Activated CD4-positive, alpha-beta T cell treated with anti-CD3 and anti-CD28 coated beads, Interleukin-2, Interleukin-6, amounts not matched to agents 100 ng/mL and 50 ng/mL, durations not matched to agents 16 hours and 8 hours (primary cell): ENCODE measurements at regions not wholly inside any gene's neighbourhood (a gene's known extent, or its start where the extent isn't known, plus 50 kb on each side); places are given as distances from the start of the nearest gene placed in this dataset.

Source experiments
- DNase-seq: peaks from one replicate; pipeline ENCODE4 v3.0.0-alpha.2; 2020

DNA sequence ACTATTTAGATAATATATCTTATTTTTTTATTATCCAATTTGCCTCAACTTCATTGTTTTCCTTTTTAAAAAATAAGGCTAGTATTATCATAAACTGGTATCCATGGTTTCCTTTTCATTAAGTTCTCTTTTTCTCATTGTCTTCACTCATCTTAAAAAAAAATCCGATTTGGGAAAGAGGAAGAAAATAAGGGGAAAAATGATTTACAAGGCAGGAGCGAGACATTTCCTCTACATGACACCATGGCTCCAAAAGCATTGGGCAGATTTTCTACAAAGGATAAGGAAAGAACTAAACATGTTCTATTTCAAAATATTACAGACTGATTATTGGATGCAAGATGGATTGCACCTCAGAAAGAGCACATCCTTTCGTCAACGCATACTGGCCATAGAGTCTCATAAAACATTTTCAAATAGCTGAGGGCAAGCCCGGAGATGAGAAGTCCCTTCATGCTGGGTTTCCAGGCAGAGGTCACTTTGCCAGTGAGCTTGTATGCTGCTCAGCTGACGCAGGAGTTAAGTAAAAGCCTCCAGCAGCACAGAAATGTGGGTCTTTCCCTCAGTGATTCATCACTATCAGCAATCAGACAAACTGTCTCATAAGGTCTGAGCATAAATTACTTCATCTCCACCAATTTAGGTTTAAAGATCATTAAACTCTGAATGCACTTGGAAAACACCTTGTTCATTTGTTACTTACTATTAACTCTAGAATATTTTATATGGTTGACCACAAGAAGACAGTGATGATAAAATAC lies 129.0 kb upstream of the TNFAIP3 start:
- DNase-seq = no peak

DNA sequence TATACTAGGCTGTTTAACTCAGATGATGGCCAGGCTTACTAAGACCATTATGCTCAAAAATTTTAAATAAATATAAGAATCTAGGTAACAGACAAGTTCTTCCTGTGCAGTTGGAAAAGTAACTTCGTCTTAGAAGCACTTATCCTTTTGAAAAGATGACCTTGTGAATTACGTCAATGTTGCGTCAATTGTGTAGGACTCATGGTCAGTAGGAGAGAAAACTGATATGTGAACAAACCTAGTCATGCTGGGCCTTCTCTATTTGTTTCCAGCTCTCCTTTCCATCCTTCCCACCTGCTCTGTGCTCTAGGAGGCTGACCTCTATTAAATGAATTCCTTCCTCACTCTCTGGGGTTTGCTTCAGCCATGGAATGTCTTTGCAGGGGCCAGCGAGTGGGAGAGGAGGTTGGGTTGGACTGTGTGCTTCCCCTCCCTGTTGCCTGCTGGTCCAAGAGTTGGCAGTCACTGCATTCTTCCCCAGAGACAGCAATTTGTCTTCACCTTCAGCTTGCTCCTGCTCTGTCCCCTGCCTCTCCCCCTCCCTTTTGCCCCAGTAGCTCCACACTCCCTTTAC lies 128.0 kb upstream of the TNFAIP3 start:
- no peak for DNase-seq

GRCh38 chr6:137739544-137739943 lies 127.5 kb upstream of the TNFAIP3 start:
- DNase-seq = no peak

GRCh38 chr6:137740091-137740755 lies 126.8 kb upstream of the TNFAIP3 start:
- DNase-seq = no peak

DNA sequence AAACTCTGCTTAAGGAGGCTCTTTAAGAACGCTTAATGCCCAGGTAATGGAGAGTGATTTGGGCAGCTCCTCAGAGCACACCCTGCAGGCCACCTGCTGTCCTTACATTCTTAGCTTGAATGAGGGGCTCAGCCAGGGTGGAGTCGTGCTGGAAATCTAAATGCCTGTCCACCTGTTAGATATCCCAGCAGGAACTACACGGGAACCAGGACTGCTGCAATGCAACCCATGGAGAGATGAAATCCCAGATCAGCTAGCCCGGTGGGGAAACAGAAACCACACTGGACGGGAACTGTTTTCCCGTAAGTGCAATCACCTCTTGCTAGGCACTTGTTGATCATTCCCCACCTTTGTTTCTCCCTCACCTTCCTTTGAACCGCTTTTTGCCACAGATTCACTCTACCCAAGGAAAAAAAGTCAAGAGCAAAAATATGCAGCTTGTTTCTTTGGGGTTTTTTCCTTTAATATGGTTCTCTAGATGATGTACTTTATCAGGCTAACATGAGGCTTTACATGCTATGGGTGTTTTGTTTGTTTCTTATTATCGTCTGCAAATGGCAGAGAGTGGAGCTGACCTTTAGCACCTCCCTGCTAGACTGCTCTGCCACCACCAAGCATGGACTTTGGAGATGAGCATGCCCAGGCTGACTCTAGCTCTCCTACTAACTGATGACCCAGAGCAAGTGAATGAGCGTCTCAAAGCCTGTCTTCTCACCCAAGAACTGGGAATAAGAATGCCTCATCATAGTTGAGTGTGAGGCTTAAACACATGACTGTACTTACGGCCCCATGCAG lies 125.9 kb upstream of the TNFAIP3 start:
- no peak for DNase-seq

- no peak for DNase-seq
Measured at GRCh38 chr6:137743493-137743892, 123.6 kb upstream of the TNFAIP3 start.

DNA sequence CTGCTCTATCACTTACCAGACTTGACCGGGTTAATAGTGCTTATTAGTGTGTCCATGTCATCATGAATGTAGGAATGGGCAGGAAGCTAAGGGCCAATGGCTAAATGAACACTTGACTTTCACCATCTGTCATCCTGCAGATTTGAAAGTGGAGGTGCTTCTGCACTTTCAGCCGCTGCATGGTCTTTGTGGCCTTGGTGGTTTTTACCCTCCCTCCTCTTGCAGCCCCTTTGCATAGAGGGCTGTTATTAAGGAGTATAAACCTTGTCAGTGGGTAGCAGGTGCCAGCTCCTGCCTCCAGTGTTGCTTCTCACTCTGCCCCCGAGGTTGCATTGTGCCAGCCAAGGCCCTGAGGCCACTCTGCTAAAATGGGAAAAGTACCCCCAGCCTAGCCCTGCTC lies 122.2 kb upstream of the TNFAIP3 start:
- no peak for DNase-seq

- no peak for DNase-seq
Measured at GRCh38 chr6:137745321-137745720, 121.7 kb upstream of the TNFAIP3 start.

GRCh38 chr6:137746264-137746663 lies 120.8 kb upstream of the TNFAIP3 start:
- no peak for DNase-seq

- no peak for DNase-seq
Measured at GRCh38 chr6:137749696-137750211, 117.3 kb upstream of the TNFAIP3 start.

- no peak for DNase-seq
Measured at GRCh38 chr6:137750297-137750696, 116.8 kb upstream of the TNFAIP3 start.

DNA sequence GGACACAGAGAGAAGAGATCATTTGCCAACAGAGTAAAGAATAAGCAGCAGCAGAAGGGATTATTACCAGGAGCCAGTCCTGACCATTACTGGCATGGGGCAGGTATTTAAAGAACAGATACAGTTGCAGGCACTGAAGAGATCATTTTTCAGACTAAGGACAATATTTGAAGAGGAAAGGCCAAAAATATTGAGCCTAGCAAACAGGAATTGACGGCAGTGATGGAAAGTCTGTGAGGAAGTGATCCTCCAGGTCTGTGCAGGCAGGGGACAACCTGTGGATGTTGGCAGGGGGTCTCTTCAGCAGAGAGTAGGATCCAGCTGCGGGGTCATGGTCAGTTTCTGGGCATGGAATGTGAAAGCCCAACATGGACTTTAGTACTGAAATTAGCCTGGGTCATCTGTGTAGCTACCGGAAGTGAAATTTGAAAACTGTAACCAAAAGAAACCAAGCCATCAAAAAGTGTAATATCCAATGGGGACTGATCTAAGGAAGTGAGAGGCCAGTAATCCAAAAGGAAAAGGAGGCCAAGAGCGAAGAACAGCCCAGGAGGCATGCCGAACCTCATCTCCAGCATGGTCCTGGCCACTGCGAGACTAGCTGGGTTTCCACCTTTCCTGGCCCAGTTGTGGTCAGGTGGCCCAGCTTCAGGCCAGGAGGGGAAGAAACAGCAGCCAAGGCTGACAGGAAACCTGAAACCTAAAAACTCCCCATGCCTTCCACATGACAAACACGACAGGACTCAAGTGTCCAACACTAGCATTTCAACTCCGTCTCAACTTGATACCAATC lies 115.1 kb upstream of the TNFAIP3 start:
- no peak for DNase-seq

GRCh38 chr6:137754366-137754765 lies 112.7 kb upstream of the TNFAIP3 start:
- DNase-seq = no peak

DNA sequence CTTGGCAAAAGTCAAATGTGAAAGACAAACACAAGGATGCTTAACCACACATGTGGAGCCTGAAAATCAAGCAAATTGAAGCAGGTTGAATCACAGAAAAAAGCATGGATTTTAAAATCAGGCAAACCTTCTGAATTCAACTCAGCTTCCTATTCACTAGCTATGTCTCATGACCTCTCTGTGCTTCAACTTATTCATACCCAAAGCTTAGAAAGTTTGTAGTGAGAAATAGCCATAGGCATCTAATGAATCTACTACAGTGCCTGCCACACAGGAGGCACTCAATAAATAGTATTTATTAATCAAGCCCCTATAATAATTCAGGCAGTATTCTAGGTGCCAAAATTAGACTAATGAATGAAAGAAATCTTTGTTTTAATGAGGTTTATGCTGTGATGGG lies 112.2 kb upstream of the TNFAIP3 start:
- DNase-seq = no peak

GRCh38 chr6:137755284-137755683 lies 111.8 kb upstream of the TNFAIP3 start:
- DNase-seq = no peak

- no peak for DNase-seq
Measured at GRCh38 chr6:137756788-137757187, 110.3 kb upstream of the TNFAIP3 start.

DNA sequence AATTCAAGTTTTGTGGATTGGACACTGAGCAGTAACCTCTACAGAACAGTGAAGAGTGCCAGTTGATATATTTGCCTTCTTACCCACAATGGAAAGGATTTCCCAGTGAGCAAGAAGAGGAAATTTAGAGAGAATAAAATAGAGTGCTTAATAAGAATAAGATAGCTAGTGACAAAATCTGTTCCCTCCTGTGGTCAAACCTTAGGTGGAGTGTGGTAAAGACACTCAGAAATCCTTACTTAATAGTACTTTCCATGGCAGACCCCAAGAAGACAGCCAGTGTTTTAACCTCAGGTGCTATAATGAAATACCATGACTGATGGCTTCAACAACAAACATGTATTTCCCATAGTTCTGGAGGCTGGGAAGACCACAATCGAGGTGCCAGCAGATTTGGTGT lies 108.4 kb upstream of the TNFAIP3 start:
- DNase-seq = no peak

DNA sequence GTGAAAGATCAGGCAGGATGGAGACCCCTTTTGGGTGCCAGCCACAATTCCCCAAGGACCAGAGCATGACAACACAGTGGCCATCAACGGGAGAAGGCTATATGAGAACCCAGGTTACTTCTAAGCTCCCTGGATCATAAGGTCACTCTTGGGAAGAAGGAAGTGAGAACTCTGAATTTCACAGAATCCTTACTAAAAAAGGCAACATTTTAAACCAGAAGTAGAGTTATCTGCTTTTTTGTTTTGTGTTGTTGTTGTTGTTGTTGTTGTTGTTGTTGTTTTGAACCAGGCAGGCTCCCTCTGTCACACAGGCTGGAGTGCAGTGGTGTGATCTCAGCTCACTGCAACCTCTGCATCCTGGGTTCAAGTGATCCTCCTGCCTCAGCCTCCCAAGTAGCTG lies 107.4 kb upstream of the TNFAIP3 start:
- no peak for DNase-seq

DNA sequence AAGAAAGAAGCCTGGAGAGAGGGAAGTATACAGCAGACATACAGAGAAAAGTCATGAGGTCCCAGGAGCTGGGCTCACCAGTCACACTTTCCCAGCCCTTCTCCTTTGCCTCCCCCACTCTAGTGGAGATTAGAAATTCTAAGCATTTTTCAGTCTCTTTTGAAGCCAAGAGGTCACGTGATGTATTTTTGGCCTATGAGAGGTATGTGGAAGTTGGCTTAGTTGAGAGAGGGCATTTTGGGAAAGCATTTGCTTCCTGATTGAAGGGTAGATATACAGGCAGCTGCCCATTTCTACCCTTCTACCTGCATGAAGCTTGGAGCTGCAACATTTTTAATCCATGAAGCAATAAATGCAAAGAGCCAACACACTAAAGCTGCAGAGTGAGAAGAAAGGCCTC lies 106.0 kb upstream of the TNFAIP3 start:
- no peak for DNase-seq

- DNase-seq = no peak
Measured at GRCh38 chr6:137761487-137761886, 105.6 kb upstream of the TNFAIP3 start.

- no peak for DNase-seq
Measured at GRCh38 chr6:137762168-137763090, 104.6 kb upstream of the TNFAIP3 start.
